ENCODE measurements at regions not wholly inside any gene's neighbourhood (a gene's known extent, or its start where the extent isn't known, plus 50 kb on each side); places are given as distances from the start of the nearest gene placed in this dataset.

GRCh38 chr21:20016435-20017005, 981.7 kb upstream of the NCAM2 start:
- no peaks in the 10 kb centered on the region for H3K9me2 ChIP-seq (ENCODE audit: insufficient read depth)
- TF ChIP-seq EZH2phosphoT487 (IDR thresholded peaks at IDR 0.05; ENCODE audit: insufficient read depth, low read depth) (no peak), EZH2 (IDR thresholded peaks at IDR 0.05; ENCODE audit: insufficient read depth, poor library complexity, severe bottlenecking) (no peak)
- no peak overlapping the region for H2AFZ ChIP-seq
- H3K79me2 ChIP-seq (ENCODE audit: insufficient read depth) = no peaks in the 10 kb centered on the region
- in situ Hi-C loops (cut with MboI) = no loop called here
- H3K9me3 ChIP-seq (ENCODE audit: low read depth) = no peaks in the 10 kb centered on the region
- no peak overlapping the region for H3K27ac ChIP-seq
- H4K20me1 ChIP-seq (ENCODE audit: insufficient read depth) = no peaks in the 10 kb centered on the region
- no peaks in the 10 kb centered on the region for H3F3A ChIP-seq (ENCODE audit: insufficient read depth)
- no peaks in the 10 kb centered on the region for H3K27me3 ChIP-seq (replicated peaks; ENCODE audit: insufficient read depth)
- H3K4me2 ChIP-seq (ENCODE audit: unreplicated experiment) = no peak overlapping the region
- no peak overlapping the region for H3K4me3 ChIP-seq
- DNase-seq = no peak
- WGBS, 2 experiments (ENCODE audit: low coverage in 1 of 2, low lambda C conversion rate in 2 of 2, missing lambda C conversion rate in 2 of 2) = 18 to 23% methylated on average over 8 of the region's 8 CpGs
- no peaks in the 10 kb centered on the region for H3K36me3 ChIP-seq (ENCODE audit: low read depth)
- H3K9ac ChIP-seq = no peak overlapping the region
- no peaks in the 10 kb centered on the region for H3K4me1 ChIP-seq (ENCODE audit: insufficient read depth)

GRCh38 chr21:20020026-20020425, 978.2 kb upstream of the NCAM2 start:
- Histone ChIP-seq H3K9me2 (ENCODE audit: insufficient read depth) (no peaks in the 10 kb centered on the region), H2AFZ (no peak overlapping the region), H3K79me2 (ENCODE audit: insufficient read depth) (no peaks in the 10 kb centered on the region), H3K4me1 (ENCODE audit: insufficient read depth) (no peaks in the 10 kb centered on the region), H3K9ac (no peak overlapping the region), H3K4me3 (no peak overlapping the region), H3K4me2 (ENCODE audit: unreplicated experiment) (no peak overlapping the region), H3K9me3 (ENCODE audit: low read depth) (no peaks in the 10 kb centered on the region), H4K20me1 (ENCODE audit: insufficient read depth) (no peaks in the 10 kb centered on the region), H3K36me3 (ENCODE audit: low read depth) (no peaks in the 10 kb centered on the region), H3F3A (ENCODE audit: insufficient read depth) (no peaks in the 10 kb centered on the region), H3K27ac (no peak overlapping the region), H3K27me3 (replicated peaks; ENCODE audit: insufficient read depth) (no peaks in the 10 kb centered on the region)
- in situ Hi-C loops (cut with MboI) = no loop called here
- DNase-seq = no peak
- no peak for TF ChIP-seq EZH2 (IDR thresholded peaks at IDR 0.05; ENCODE audit: insufficient read depth, poor library complexity, severe bottlenecking)
- TF ChIP-seq EZH2phosphoT487 (IDR thresholded peaks at IDR 0.05; ENCODE audit: insufficient read depth, low read depth) = no peak
- 30 to 32% methylated on average over 6 of the region's 6 CpGs for WGBS, 2 experiments (ENCODE audit: low coverage in 1 of 2, low lambda C conversion rate in 2 of 2, missing lambda C conversion rate in 2 of 2)

GRCh38 chr21:20023193-20023592, 975.0 kb upstream of the NCAM2 start:
- H4K20me1 ChIP-seq (ENCODE audit: insufficient read depth) = no peaks in the 10 kb centered on the region
- H3K79me2 ChIP-seq (ENCODE audit: insufficient read depth) = no peaks in the 10 kb centered on the region
- H2AFZ ChIP-seq = no peak overlapping the region
- no peaks in the 10 kb centered on the region for H3K4me1 ChIP-seq (ENCODE audit: insufficient read depth)
- no peak for DNase-seq
- no peak overlapping the region for H3K4me2 ChIP-seq (ENCODE audit: unreplicated experiment)
- in situ Hi-C loops (cut with MboI) = no loop called here
- 16 to 23% methylated on average over 2 of the region's 2 CpGs for WGBS, 2 experiments (ENCODE audit: low coverage in 1 of 2, low lambda C conversion rate in 2 of 2, missing lambda C conversion rate in 2 of 2)
- no peaks in the 10 kb centered on the region for H3F3A ChIP-seq (ENCODE audit: insufficient read depth)
- H3K27ac ChIP-seq = no peak overlapping the region
- H3K36me3 ChIP-seq (ENCODE audit: low read depth) = no peaks in the 10 kb centered on the region
- no peak overlapping the region for H3K4me3 ChIP-seq
- no peaks in the 10 kb centered on the region for H3K9me2 ChIP-seq (ENCODE audit: insufficient read depth)
- TF ChIP-seq EZH2 (IDR thresholded peaks at IDR 0.05; ENCODE audit: insufficient read depth, poor library complexity, severe bottlenecking) = no peak
- TF ChIP-seq EZH2phosphoT487 (IDR thresholded peaks at IDR 0.05; ENCODE audit: insufficient read depth, low read depth) = no peak
- H3K9ac ChIP-seq = no peak overlapping the region
- H3K9me3 ChIP-seq (ENCODE audit: low read depth) = no peaks in the 10 kb centered on the region
- no peaks in the 10 kb centered on the region for H3K27me3 ChIP-seq (replicated peaks; ENCODE audit: insufficient read depth)

- no peaks in the 10 kb centered on the region for H3K9me2 ChIP-seq (ENCODE audit: insufficient read depth)
- no peaks in the 10 kb centered on the region for H3K36me3 ChIP-seq (ENCODE audit: low read depth)
- H4K20me1 ChIP-seq (ENCODE audit: insufficient read depth) = no peaks in the 10 kb centered on the region
- H2AFZ ChIP-seq = no peak overlapping the region
- DNase-seq = no peak
- H3K9me3 ChIP-seq (ENCODE audit: low read depth) = no peaks in the 10 kb centered on the region
- no peak for TF ChIP-seq EZH2 (IDR thresholded peaks at IDR 0.05; ENCODE audit: insufficient read depth, poor library complexity, severe bottlenecking)
- no peak for TF ChIP-seq EZH2phosphoT487 (IDR thresholded peaks at IDR 0.05; ENCODE audit: insufficient read depth, low read depth)
- no peaks in the 10 kb centered on the region for H3K79me2 ChIP-seq (ENCODE audit: insufficient read depth)
- WGBS, 2 experiments (ENCODE audit: low coverage in 1 of 2, low lambda C conversion rate in 2 of 2, missing lambda C conversion rate in 2 of 2) = 27 to 39% methylated on average over 7 of the region's 7 CpGs
- no peaks in the 10 kb centered on the region for H3K4me1 ChIP-seq (ENCODE audit: insufficient read depth)
- H3F3A ChIP-seq (ENCODE audit: insufficient read depth) = no peaks in the 10 kb centered on the region
- no peaks in the 10 kb centered on the region for H3K27me3 ChIP-seq (replicated peaks; ENCODE audit: insufficient read depth)
- H3K27ac ChIP-seq = no peak overlapping the region
- no peak overlapping the region for H3K9ac ChIP-seq
- in situ Hi-C loops (cut with MboI) = no loop called here
- no peak overlapping the region for H3K4me3 ChIP-seq
- H3K4me2 ChIP-seq (ENCODE audit: unreplicated experiment) = no peak overlapping the region
Observed at GRCh38 chr21:20024741-20025140, 973.5 kb upstream of the NCAM2 start.

- Histone ChIP-seq H2AFZ (no peak overlapping the region), H3K9ac (no peak overlapping the region), H3F3A (ENCODE audit: insufficient read depth) (no peaks in the 10 kb centered on the region), H3K9me3 (ENCODE audit: low read depth) (no peaks in the 10 kb centered on the region), H3K79me2 (ENCODE audit: insufficient read depth) (no peaks in the 10 kb centered on the region), H3K4me2 (ENCODE audit: unreplicated experiment) (no peak overlapping the region), H3K27me3 (replicated peaks; ENCODE audit: insufficient read depth) (no peaks in the 10 kb centered on the region), H3K27ac (no peak overlapping the region), H3K4me3 (no peak overlapping the region), H3K36me3 (ENCODE audit: low read depth) (no peaks in the 10 kb centered on the region), H3K4me1 (ENCODE audit: insufficient read depth) (no peaks in the 10 kb centered on the region), H4K20me1 (ENCODE audit: insufficient read depth) (no peaks in the 10 kb centered on the region), H3K9me2 (ENCODE audit: insufficient read depth) (no peaks in the 10 kb centered on the region)
- in situ Hi-C loops (cut with MboI) = no loop called here
- DNase-seq = no peak
- TF ChIP-seq EZH2phosphoT487 (IDR thresholded peaks at IDR 0.05; ENCODE audit: insufficient read depth, low read depth) = no peak
- 91 to 92% methylated on average over 2 of the region's 2 CpGs for WGBS, 2 experiments (ENCODE audit: low coverage in 1 of 2, low lambda C conversion rate in 2 of 2, missing lambda C conversion rate in 2 of 2)
Observed at GRCh38 chr21:20026543-20026942, 971.7 kb upstream of the NCAM2 start.
